GM19328 (cell line): ENCODE measurements at regions not wholly inside any gene's neighbourhood (a gene's known extent, or its start where the extent isn't known, plus 50 kb on each side); places are given as distances from the start of the nearest gene placed in this dataset.
"Not testable (repeated sequence)": the region's sequence is repeated elsewhere in the genome, so short reads cannot be mapped to it uniquely, and the experiment has no call there.

Source experiments
- ATAC-seq: cut with Tn5 transposase; IDR thresholded peaks from one replicate; pipeline ENCODE4 v1.9.1; 2021; ENCODE audit warnings: mild to moderate bottlenecking, moderate library complexity; ENCODE audit not compliant: unreplicated experiment

GRCh38 chr4:42282081-42282901 lies 115.0 kb upstream of the SHISA3 start:
- peak; percentile 73 for ATAC-seq

DNA sequence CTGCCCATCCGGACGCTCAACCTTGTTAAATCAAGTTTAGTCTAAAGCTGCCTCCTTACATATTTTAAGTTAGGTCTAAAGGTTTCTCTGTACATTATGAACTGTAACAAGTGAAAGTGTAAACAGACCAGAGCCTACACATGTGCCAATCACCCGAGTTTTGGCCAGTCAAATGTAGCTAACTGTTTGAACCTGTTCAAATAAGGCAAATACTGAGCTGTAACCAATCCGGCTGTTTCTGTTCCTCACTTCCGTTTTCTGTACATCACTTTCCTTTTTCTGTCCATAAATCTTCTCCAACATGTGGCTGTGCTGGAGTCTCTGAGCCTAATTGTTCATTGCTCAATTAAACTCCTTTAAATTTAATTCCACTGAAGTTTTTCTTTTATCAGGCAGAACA lies 113.3 kb upstream of the SHISA3 start:
- no peak for ATAC-seq

- not testable (repeated sequence) for ATAC-seq
These were observed 108.4 kb upstream of the SHISA3 start for GRCh38 chr4:42288876-42289275.

GRCh38 chr4:42292192-42292591 lies 105.1 kb upstream of the SHISA3 start:
- not testable (repeated sequence) for ATAC-seq

GRCh38 chr4:42293967-42294813 lies 103.1 kb upstream of the SHISA3 start:
- no peak for ATAC-seq

GRCh38 chr4:42296196-42296595 lies 101.1 kb upstream of the SHISA3 start:
- ATAC-seq = no peak

DNA sequence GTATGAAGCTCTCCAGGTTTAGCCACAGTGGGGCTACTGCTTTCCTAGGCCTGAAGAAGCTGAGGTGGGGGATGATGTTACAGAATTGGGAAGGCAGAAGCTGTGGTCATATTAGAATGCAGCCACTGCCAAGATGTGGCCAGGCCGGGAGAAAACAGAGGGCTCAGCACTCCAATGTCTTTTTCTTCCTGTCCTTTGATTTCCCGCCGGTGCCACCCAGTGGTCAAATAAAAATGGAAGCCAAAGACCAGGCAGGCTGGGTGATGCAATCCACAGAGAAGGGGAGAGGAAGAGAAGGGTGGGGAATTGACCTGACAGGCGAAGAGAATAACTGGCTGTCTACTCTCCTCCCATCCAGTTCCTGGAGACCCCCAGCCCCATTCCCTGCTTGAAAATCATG lies 94.9 kb upstream of the SHISA3 start:
- no peak for ATAC-seq

DNA sequence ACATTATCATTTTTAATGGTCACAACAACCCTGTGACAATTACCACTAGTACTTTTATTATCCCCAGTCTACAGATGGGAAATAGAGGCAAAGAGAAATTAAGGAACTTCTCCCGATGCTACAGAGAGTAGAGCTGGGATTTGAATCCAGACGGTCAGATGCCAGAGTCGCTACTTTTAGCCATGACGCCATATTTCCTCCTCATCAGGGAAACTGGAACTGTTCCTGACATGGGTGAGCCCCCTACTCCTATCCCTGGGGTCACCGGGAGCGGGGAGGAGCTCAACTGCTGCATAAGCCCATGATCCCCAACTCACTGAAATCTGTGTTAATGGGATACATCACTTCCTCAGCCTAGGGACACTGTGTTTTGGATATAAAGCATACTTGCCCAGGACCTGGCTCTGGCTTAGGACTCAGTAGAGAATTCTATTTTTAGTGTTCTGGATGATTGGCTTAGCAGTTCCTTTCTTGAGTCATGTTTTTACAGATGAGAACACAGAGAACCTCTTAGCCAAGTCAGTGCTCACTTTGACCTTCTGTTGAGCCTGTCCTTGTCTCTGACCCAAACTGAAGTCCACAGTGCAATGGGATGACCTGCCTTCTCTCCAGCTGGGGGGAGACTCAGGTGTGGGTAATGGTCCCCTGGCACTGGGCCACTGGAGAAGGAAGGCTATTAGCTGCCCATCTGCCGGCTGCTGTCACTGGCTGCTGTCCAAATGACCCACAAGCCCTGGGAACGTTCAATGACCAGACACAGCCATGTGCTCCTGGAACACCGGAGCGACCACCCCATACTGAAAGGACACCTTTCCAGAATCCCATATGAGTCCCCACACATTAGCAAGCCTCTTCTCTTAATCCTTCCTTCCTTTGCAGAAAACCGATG lies 90.8 kb upstream of the SHISA3 start:
- ATAC-seq = no peak

DNA sequence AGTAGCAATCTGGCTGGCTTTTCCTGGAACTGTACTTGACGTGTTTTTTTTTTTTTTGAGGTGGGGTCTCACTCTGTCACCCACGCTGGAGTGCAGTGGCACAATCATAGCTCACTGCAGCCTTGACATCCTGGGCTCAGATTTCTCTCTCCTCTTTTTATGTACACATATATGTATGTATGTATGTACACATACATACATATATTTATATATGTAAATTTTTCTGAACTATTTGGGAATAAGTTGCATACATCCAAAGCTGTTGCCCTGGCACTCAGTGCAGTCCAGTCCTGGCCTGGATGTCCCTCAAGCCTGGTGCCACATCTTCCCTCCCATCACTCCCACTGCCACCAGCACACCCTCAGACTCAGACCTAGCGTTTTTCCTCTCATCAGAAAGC lies 89.0 kb upstream of the SHISA3 start:
- ATAC-seq = no peak

- ATAC-seq = no peak
These were observed 87.7 kb upstream of the SHISA3 start for GRCh38 chr4:42309361-42310260.

GRCh38 chr4:42310358-42310757 lies 86.9 kb upstream of the SHISA3 start:
- ATAC-seq = no peak

GRCh38 chr4:42310806-42311205 lies 86.5 kb upstream of the SHISA3 start:
- ATAC-seq = no peak

GRCh38 chr4:42311591-42311990 lies 85.7 kb upstream of the SHISA3 start:
- ATAC-seq = no peak

DNA sequence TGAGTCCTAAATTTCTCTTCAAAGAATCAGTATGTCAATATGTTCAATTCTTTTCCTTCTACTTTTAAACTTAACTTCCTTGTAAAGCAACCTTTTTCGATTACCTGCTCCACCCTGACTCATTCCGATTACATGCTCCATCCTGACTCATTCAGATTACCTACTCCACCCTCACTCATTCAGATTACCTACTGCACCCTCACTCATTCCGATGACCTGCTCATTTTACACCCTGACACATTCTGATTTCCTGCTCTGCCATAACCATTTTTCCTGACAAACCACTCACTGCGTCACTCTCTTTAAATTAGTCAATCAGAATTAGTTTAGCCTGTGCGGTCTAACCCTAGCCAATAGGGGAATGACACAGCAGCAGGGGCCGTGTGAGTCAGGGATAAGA lies 83.9 kb upstream of the SHISA3 start:
- ATAC-seq = not testable (repeated sequence)

- ATAC-seq = no peak
These were observed 83.4 kb upstream of the SHISA3 start for GRCh38 chr4:42313872-42314271.

- no peak for ATAC-seq
These were observed 82.1 kb upstream of the SHISA3 start for GRCh38 chr4:42315231-42315630.

DNA sequence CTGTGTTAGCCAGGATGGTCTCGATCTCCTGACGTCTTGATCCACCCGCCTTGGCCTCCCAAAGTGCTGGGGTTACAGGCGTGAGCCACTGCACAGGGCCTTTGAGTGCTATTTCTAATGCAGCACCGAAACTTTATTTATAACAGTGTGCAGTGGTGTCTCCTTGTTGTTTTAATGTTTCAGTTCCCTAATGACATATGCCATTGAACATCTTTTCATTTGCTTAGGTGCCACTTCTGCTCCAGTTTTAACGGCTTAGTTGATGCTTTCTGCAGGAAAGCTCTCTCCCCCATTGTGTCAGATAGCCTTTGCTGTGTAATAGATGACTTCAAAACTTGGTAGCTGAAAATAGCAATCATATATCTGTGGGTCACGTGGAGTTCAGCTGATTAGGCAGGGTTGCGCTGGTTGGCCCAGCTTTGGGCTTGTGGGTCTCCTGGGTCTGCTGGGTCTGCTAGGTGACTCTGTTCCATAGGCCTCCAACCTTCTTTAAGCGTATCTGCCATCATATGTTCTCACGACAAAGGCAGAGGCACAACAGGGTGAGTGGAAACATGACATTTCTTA lies 76.4 kb upstream of the SHISA3 start:
- no peak for ATAC-seq

GRCh38 chr4:42326040-42326439 lies 71.2 kb upstream of the SHISA3 start:
- no peak for ATAC-seq

- no peak for ATAC-seq
These were observed 70.8 kb upstream of the SHISA3 start for GRCh38 chr4:42326524-42326923.

GRCh38 chr4:42327323-42327722 lies 70.0 kb upstream of the SHISA3 start:
- ATAC-seq = no peak
